ENCODE measurements at regions not wholly inside any gene's neighbourhood (a gene's known extent, or its start where the extent isn't known, plus 50 kb on each side); places are given as distances from the start of the nearest gene placed in this dataset.
A peak's percentile ranks its signal among the peaks of the same experiment; 100 is the strongest.

DNA sequence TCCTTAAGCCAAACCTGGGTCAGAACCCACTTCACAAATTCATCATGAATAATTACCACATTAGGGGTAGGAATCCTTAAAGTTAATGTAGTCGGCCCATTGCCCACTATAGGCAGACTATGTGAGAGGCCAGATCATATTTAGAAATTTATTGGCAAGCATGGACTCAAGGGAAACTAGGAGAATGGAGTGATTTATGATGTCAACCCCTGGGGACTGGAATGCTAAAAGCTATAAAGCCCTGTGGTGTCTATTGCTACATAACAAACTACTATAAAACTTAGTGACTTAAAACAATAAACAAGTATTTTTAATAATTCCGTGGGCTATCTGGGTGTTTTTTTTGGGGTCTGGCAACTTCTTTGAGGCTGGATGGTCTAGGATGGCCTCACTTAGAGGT is 93.9 kb downstream of the PPP1R2C start:
- no peak overlapping the region for H3K27ac Mint-ChIP-seq
- ChIA-PET CTCF (no interaction called here), POLR2A (no interaction called here)
- TF ChIP-seq TEAD4 (CRISPR knock-in tag; IDR thresholded peaks at IDR 0.05) (no peak), MXD4 (CRISPR knock-in tag; IDR thresholded peaks at IDR 0.05; ENCODE audit: borderline replicate concordance) (no peak), TCF7 (CRISPR knock-in tag; IDR thresholded peaks at IDR 0.05; ENCODE audit: low read depth) (no peak), PRDM15 (CRISPR knock-in tag; IDR thresholded peaks at IDR 0.05) (no peak), ZNF396 (CRISPR knock-in tag; IDR thresholded peaks at IDR 0.05; ENCODE audit: borderline replicate concordance) (no peak), CBFB (CRISPR knock-in tag; IDR thresholded peaks at IDR 0.05; ENCODE audit: low read depth) (no peak)
- TF ChIP-seq, protein P1, sequence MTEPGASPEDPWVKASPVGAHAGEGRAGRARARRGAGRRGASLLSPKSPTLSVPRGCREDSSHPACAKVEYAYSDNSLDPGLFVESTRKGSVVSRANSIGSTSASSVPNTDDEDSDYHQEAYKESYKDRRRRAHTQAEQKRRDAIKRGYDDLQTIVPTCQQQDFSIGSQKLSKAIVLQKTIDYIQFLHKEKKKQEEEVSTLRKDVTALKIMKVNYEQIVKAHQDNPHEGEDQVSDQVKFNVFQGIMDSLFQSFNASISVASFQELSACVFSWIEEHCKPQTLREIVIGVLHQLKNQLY (CRISPR knock-in tag; IDR thresholded peaks at IDR 0.05), result no peak
- TF ChIP-seq, protein P2, sequence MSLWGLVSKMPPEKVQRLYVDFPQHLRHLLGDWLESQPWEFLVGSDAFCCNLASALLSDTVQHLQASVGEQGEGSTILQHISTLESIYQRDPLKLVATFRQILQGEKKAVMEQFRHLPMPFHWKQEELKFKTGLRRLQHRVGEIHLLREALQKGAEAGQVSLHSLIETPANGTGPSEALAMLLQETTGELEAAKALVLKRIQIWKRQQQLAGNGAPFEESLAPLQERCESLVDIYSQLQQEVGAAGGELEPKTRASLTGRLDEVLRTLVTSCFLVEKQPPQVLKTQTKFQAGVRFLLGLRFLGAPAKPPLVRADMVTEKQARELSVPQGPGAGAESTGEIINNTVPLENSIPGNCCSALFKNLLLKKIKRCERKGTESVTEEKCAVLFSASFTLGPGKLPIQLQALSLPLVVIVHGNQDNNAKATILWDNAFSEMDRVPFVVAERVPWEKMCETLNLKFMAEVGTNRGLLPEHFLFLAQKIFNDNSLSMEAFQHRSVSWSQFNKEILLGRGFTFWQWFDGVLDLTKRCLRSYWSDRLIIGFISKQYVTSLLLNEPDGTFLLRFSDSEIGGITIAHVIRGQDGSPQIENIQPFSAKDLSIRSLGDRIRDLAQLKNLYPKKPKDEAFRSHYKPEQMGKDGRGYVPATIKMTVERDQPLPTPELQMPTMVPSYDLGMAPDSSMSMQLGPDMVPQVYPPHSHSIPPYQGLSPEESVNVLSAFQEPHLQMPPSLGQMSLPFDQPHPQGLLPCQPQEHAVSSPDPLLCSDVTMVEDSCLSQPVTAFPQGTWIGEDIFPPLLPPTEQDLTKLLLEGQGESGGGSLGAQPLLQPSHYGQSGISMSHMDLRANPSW (CRISPR knock-in tag; conservative IDR thresholded peaks at IDR 0.05; ENCODE audit: low read depth), result no peak
- ATAC-seq, result no peak
- no peaks in the 10 kb centered on the region for H3K27me3 Mint-ChIP-seq (ENCODE audit: low read depth)
- no peak for DNase-seq (ENCODE audit: low spot score)
- H3K36me3 Mint-ChIP-seq, result no peaks in the 10 kb centered on the region
- no peak overlapping the region for H3K4me3 Mint-ChIP-seq
- H3K4me1 Mint-ChIP-seq, result peaks cover 28% of the 10 kb centered on the region
- peaks cover 3% of the 10 kb centered on the region; the same call in 1 of the 2 replicates for H3K9me3 Mint-ChIP-seq

DNA sequence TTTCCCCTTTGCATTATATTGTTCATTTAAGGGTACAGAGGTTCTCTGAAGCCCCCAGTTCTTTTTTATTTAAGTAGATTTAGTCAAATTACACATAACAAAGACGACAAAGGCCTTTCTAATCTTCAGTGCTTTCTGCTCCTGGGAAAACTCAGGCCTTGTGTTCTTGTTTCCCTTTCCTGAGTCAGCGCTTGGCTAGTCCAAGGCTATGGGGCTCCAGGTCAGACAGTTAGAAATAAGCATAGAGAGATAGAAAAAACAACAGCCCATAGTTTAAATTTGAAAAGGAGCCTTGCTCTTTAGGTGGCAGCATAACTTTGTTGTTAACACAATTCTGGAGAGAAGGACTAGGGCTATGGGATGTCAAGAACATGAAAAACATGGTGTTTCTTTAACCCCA is 97.3 kb downstream of the PPP1R2C start:
- ATAC-seq, result peak; percentile 89
- no peak for DNase-seq (ENCODE audit: low spot score)
- CTCF ChIA-PET, result no interaction called here
- Mint-ChIP-seq H3K27ac (peak overlapping the region; percentile 93), H3K9me3 (no peaks in the 10 kb centered on the region), H3K4me3 (no peak overlapping the region), H3K4me1 (peaks cover 31% of the 10 kb centered on the region), H3K27me3 (ENCODE audit: low read depth) (no peaks in the 10 kb centered on the region), H3K36me3 (no peaks in the 10 kb centered on the region)
- POLR2A ChIA-PET, result no interaction called here
- TF ChIP-seq SOX15 (CRISPR knock-in tag; IDR thresholded peaks at IDR 0.05) (no peak), GABPB1 (CRISPR knock-in tag; IDR thresholded peaks at IDR 0.05) (no peak), ZNF138 (CRISPR knock-in tag; conservative IDR thresholded peaks at IDR 0.05) (no peak), PRDM15 (CRISPR knock-in tag; IDR thresholded peaks at IDR 0.05) (no peak), ZNF281 (CRISPR knock-in tag; IDR thresholded peaks at IDR 0.05) (no peak), FOXP1 (CRISPR knock-in tag; IDR thresholded peaks at IDR 0.05; ENCODE audit: borderline replicate concordance) (no peak), ZNF121 (CRISPR knock-in tag; IDR thresholded peaks at IDR 0.05) (no peak), RELA (CRISPR knock-in tag; IDR thresholded peaks at IDR 0.05; ENCODE audit: borderline replicate concordance) (no peak), TEAD1 (CRISPR knock-in tag; IDR thresholded peaks at IDR 0.05) (no peak), NFYB (CRISPR knock-in tag; conservative IDR thresholded peaks at IDR 0.05; ENCODE audit: low read depth) (no peak), TP53 (CRISPR knock-in tag; IDR thresholded peaks at IDR 0.05) (no peak), IRF2 (CRISPR knock-in tag; IDR thresholded peaks at IDR 0.05; ENCODE audit: borderline replicate concordance, low read depth) (no peak), TEAD4 (CRISPR knock-in tag; IDR thresholded peaks at IDR 0.05) (no peak)
- TF ChIP-seq, protein P3, sequence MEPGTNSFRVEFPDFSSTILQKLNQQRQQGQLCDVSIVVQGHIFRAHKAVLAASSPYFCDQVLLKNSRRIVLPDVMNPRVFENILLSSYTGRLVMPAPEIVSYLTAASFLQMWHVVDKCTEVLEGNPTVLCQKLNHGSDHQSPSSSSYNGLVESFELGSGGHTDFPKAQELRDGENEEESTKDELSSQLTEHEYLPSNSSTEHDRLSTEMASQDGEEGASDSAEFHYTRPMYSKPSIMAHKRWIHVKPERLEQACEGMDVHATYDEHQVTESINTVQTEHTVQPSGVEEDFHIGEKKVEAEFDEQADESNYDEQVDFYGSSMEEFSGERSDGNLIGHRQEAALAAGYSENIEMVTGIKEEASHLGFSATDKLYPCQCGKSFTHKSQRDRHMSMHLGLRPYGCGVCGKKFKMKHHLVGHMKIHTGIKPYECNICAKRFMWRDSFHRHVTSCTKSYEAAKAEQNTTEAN (CRISPR knock-in tag; IDR thresholded peaks at IDR 0.05), result no peak

Measured in WTC11 (cell line).